H9 (cell line): ENCODE measurements at regions not wholly inside any gene's neighbourhood (a gene's known extent, or its start where the extent isn't known, plus 50 kb on each side); places are given as distances from the start of the nearest gene placed in this dataset.
"Not testable (repeated sequence)": the region's sequence is repeated elsewhere in the genome, so short reads cannot be mapped to it uniquely, and the experiment has no call there.

Experiments
- DNase-seq: peaks from one replicate; pipeline ENCODE4 v3.0.0-alpha.2; 2017
- H2AFZ ChIP-seq: one replicate; pipeline ENCODE4 v1.6.1; 2013; ENCODE audit warnings: mild to moderate bottlenecking, low read length, control low read depth, moderate library complexity
- H2AK5ac ChIP-seq: 2 replicates; pipeline ENCODE4 v1.6.1; 2013; ENCODE audit warnings: low read length, control low read depth, mixed read lengths; ENCODE audit not compliant: insufficient read length
- H2BK120ac ChIP-seq: one replicate; pipeline ENCODE4 v1.6.1; 2013; ENCODE audit warnings: low read depth, mild to moderate bottlenecking, low read length, control low read depth, inconsistent platforms; ENCODE audit not compliant: poor library complexity, severe bottlenecking
- H2BK12ac ChIP-seq: 2 replicates; pipeline ENCODE4 v1.6.1; 2013; ENCODE audit warnings: low read length, control low read depth, mixed read lengths, low read depth; ENCODE audit not compliant: insufficient read length
- H2BK15ac ChIP-seq: 2 replicates; pipeline ENCODE4 v1.6.1; 2013; ENCODE audit warnings: low read depth, low read length, control low read depth
- H2BK20ac ChIP-seq: one replicate; pipeline ENCODE4 v1.6.1; 2013; ENCODE audit warnings: low read depth, mild to moderate bottlenecking, low read length, control low read depth, inconsistent platforms; ENCODE audit not compliant: poor library complexity, severe bottlenecking
- H2BK5ac ChIP-seq: 2 replicates; pipeline ENCODE4 v1.6.1; 2013; ENCODE audit warnings: low read length, control low read depth, mixed read lengths; ENCODE audit not compliant: insufficient read length
- H3K14ac ChIP-seq: 2 replicates; pipeline ENCODE4 v1.6.1; 2013; ENCODE audit warnings: low read length, control low read depth; ENCODE audit not compliant: insufficient read depth
- H3K18ac ChIP-seq: 2 replicates; pipeline ENCODE4 v1.6.1; 2013; ENCODE audit warnings: low read depth, mild to moderate bottlenecking, mixed read lengths, low read length, control low read depth; ENCODE audit not compliant: insufficient read length
- H3K23ac ChIP-seq: 2 replicates; pipeline ENCODE4 v1.6.1; 2013; ENCODE audit warnings: low read length, control low read depth, mixed read lengths, low read depth; ENCODE audit not compliant: insufficient read length
- H3K23me2 ChIP-seq: 2 replicates; pipeline ENCODE4 v1.6.1; 2013; ENCODE audit warnings: low read depth, mild to moderate bottlenecking, mixed read lengths, low read length, control low read depth; ENCODE audit not compliant: insufficient read length, poor library complexity, severe bottlenecking
- H3K27ac ChIP-seq: 2 replicates; pipeline ENCODE4 v1.5.1; 2013; ENCODE audit warnings: low read length, control low read depth, mixed read lengths, low read depth; ENCODE audit not compliant: insufficient read length
- H3K27me3 ChIP-seq: 2 replicates; pipeline ENCODE4 v1.6.1; 2013; ENCODE audit warnings: low read length, control low read depth, inconsistent platforms; ENCODE audit not compliant: insufficient read depth
- H3K4ac ChIP-seq: 2 replicates; pipeline ENCODE4 v1.6.1; 2013; ENCODE audit warnings: low read depth, mild to moderate bottlenecking, control low read depth, inconsistent platforms, low read length, moderate library complexity
- H3K4me1 ChIP-seq: 2 replicates; pipeline ENCODE4 v1.6.1; 2013; ENCODE audit warnings: low read length, control low read depth, inconsistent platforms; ENCODE audit not compliant: insufficient read depth
- H3K4me2 ChIP-seq: 2 replicates; pipeline ENCODE4 v1.6.1; 2013; ENCODE audit warnings: low read length, control low read depth, mixed read lengths; ENCODE audit not compliant: insufficient read length, insufficient read depth
- H3K56ac ChIP-seq: 2 replicates; pipeline ENCODE4 v1.6.1; 2013; ENCODE audit warnings: low read depth, mild to moderate bottlenecking, mixed read lengths, low read length, control low read depth; ENCODE audit not compliant: insufficient read length
- H3K79me1 ChIP-seq: 2 replicates; pipeline ENCODE4 v1.6.1; 2013; ENCODE audit warnings: low read depth, mild to moderate bottlenecking, moderate library complexity, low read length, control low read depth, inconsistent platforms; ENCODE audit not compliant: insufficient read depth, poor library complexity, severe bottlenecking
- H3K79me2 ChIP-seq: 2 replicates; pipeline ENCODE4 v1.6.1; 2013; ENCODE audit warnings: low read length, control low read depth, inconsistent platforms; ENCODE audit not compliant: insufficient read depth
- H3K9ac ChIP-seq: 2 replicates; pipeline ENCODE4 v1.6.1; 2013; ENCODE audit warnings: low read length, control low read depth, mixed read lengths; ENCODE audit not compliant: insufficient read length; ENCODE audit errors: extremely low read depth
- H3K9me3 ChIP-seq: one replicate; pipeline ENCODE4 v1.6.1; 2013; ENCODE audit warnings: low read depth, low read length, inconsistent platforms; ENCODE audit not compliant: control insufficient read depth
- H3T11ph ChIP-seq: one replicate; pipeline ENCODE4 v1.6.1; 2013; ENCODE audit warnings: mild to moderate bottlenecking, low read length, control low read depth, inconsistent platforms
- H4K20me1 ChIP-seq: one replicate; pipeline ENCODE4 v1.6.1; 2013; ENCODE audit not compliant: control insufficient read depth, insufficient read length, insufficient read depth
- H4K5ac ChIP-seq: 2 replicates; pipeline ENCODE4 v1.6.1; 2013; ENCODE audit warnings: low read depth, mild to moderate bottlenecking, mixed read lengths, low read length, control low read depth; ENCODE audit not compliant: insufficient read length
- H4K8ac ChIP-seq: replicated peaks from 2 replicates; pipeline ENCODE4 v1.6.1; 2013; ENCODE audit warnings: low read length, control low read depth, mixed read lengths, low read depth; ENCODE audit not compliant: insufficient read length
- H4K91ac ChIP-seq: 2 replicates; pipeline ENCODE4 v1.6.1; 2013; ENCODE audit warnings: low read depth, mild to moderate bottlenecking, moderate library complexity, mixed read lengths, low read length, control low read depth; ENCODE audit not compliant: insufficient read length
- H3K27ac Mint-ChIP-seq, 3 experiments: 2 replicates in 2 of 3; 3 replicates in 1 of 3; pipeline ENCODE4 v1.8.0; 2020 to 2021; ENCODE audit warnings: mixed read lengths in 3 of 3, mild to moderate bottlenecking in 1 of 3, moderate library complexity in 1 of 3
- H3K27me3 Mint-ChIP-seq: 2 replicates; pipeline ENCODE4 v1.8.0; 2021; ENCODE audit warnings: low read depth, mild to moderate bottlenecking, moderate library complexity, mixed read lengths
- H3K36me3 Mint-ChIP-seq, 3 experiments: 2 replicates in 2 of 3; 3 replicates in 1 of 3; pipeline ENCODE4 v1.8.0; 2020 to 2021; ENCODE audit warnings: low read depth in 3 of 3, mixed read lengths in 3 of 3; ENCODE audit not compliant: insufficient read depth in 1 of 3
- H3K4me1 Mint-ChIP-seq, 2 experiments: 2 replicates each; pipeline ENCODE4 v1.8.0; 2020; ENCODE audit warnings: mixed read lengths in 2 of 2
- H3K4me3 Mint-ChIP-seq, 2 experiments: 2 replicates in 1 of 2; 3 replicates in 1 of 2; pipeline ENCODE4 v1.8.0; 2020 to 2021; ENCODE audit warnings: mild to moderate bottlenecking in 2 of 2, mixed read lengths in 2 of 2, moderate library complexity in 1 of 2
- H3K9me3 Mint-ChIP-seq, 2 experiments: 2 replicates in 1 of 2; 3 replicates in 1 of 2; pipeline ENCODE4 v1.8.0; 2020; ENCODE audit warnings: mild to moderate bottlenecking in 2 of 2, mixed read lengths in 2 of 2, moderate library complexity in 1 of 2
- CTCF ChIP-seq: fragments of 200-600 bp; sonication (generic); conservative IDR thresholded peaks from 3 replicates; pipeline ENCODE4 v1.8.0; 2021; ENCODE audit warnings: antibody characterized with exemption, mild to moderate bottlenecking
- WGBS: extraction: QIAGEN DNeasy Blood & Tissue Kit; methylation state at CpG from one replicate; pipeline ENCODE4 v1.1.7; 2013; ENCODE audit warnings: missing lambda C conversion rate, low lambda C conversion rate, mixed read lengths; ENCODE audit not compliant: insufficient read length; ENCODE audit errors: extremely low coverage; 5-methylcytosine and 5-hydroxymethylcytosine counted together

- Histone ChIP-seq H3K79me1 (no peaks in the 10 kb centered on the region), H2AK5ac (no peak overlapping the region), H3T11ph (no peak overlapping the region), H2BK12ac (no peak overlapping the region), H3K79me2 (no peaks in the 10 kb centered on the region), H3K23ac (no peak overlapping the region), H3K18ac (no peak overlapping the region), H3K9me3 (no peaks in the 10 kb centered on the region), H3K14ac (no peak overlapping the region), H3K4me2 (no peak overlapping the region), H3K27ac (no peak overlapping the region), H3K4ac (no peak overlapping the region), H2BK5ac (no peak overlapping the region), H2BK120ac (no peak overlapping the region), H3K27me3 (no peaks in the 10 kb centered on the region), H3K23me2 (no peaks in the 10 kb centered on the region), H2BK15ac (no peak overlapping the region), H3K56ac (no peak overlapping the region), H3K9ac (no peak overlapping the region), H3K4me1 (no peaks in the 10 kb centered on the region), H2AFZ (no peak overlapping the region), H4K20me1 (no peaks in the 10 kb centered on the region), H4K8ac (no peak overlapping the region), H2BK20ac (no peak overlapping the region), H4K91ac (no peak overlapping the region), H4K5ac (no peak overlapping the region)
- H3K36me3 Mint-ChIP-seq: peaks cover 0 to 8% (median 0%) of the 10 kb centered on the region in 3 experiments; a peak in 1 of 7 replicates
- TF ChIP-seq CTCF: no peak
- peaks cover 9 to 16% of the 10 kb centered on the region in 2 experiments for H3K4me1 Mint-ChIP-seq
- no peak overlapping the region for H3K4me3 Mint-ChIP-seq
- no CpG with 5 or more reads among the region's 2 CpGs for WGBS
- H3K9me3 Mint-ChIP-seq: peaks cover under 1 to 8% of the 10 kb centered on the region in 2 experiments
- no peak for DNase-seq
- H3K27me3 Mint-ChIP-seq: peaks cover 8% of the 10 kb centered on the region
- no peak overlapping the region for H3K27ac Mint-ChIP-seq
These were observed 57.6 kb upstream of the IGFBP5 start for GRCh38 chr2:216752855-216753505.

- H4K8ac ChIP-seq, H2AK5ac ChIP-seq, H2BK120ac ChIP-seq, H3K27ac ChIP-seq, H3K79me1 ChIP-seq, H3K23me2 ChIP-seq, H3K4ac ChIP-seq, H3K14ac ChIP-seq, H3K4me2 ChIP-seq, H3K18ac ChIP-seq, H3K23ac ChIP-seq, H3K4me1 ChIP-seq, H4K20me1 ChIP-seq, H3K27me3 ChIP-seq, H3K79me2 ChIP-seq, H4K5ac ChIP-seq, H3K9ac ChIP-seq, H2BK20ac ChIP-seq, H2BK5ac ChIP-seq, H3K9me3 ChIP-seq, H2BK15ac ChIP-seq, H3K27ac Mint-ChIP-seq, H4K91ac ChIP-seq, DNase-seq, H2AFZ ChIP-seq, H2BK12ac ChIP-seq, H3K4me3 Mint-ChIP-seq, H3T11ph ChIP-seq, H3K56ac ChIP-seq: not testable (repeated sequence)
- Mint-ChIP-seq H3K4me1 (peaks cover 9 to 16% of the 10 kb centered on the region in 2 experiments), H3K36me3 (peaks cover 0 to 22% (median 0%) of the 10 kb centered on the region in 3 experiments; a peak in 3 of 7 replicates), H3K27me3 (peaks cover 12% of the 10 kb centered on the region), H3K9me3 (peaks cover 4 to 12% of the 10 kb centered on the region in 2 experiments)
These were observed 55.4 kb upstream of the IGFBP5 start for GRCh38 chr2:216750750-216751149.
